Ascending aorta (tissue), 2 donors: ENCODE measurements at regions not wholly inside any gene's neighbourhood (a gene's known extent, or its start where the extent isn't known, plus 50 kb on each side); places are given as distances from the start of the nearest gene placed in this dataset.

Source experiments
- DNase-seq, 2 donors: peaks; one replicate each; pipeline ENCODE4 v3.0.0-alpha.2; 2019; ENCODE audit warnings: low spot score in 2 of 2
- H3K27ac ChIP-seq, 2 donors: fragments of 200-600 bp; sonication (generic); one replicate each; pipeline ENCODE4 v1.5.1; 2016 to 2017; ENCODE audit warnings: mild to moderate bottlenecking in 1 of 2
- H3K27me3 ChIP-seq: fragments of 200-600 bp; sonication (generic); one replicate; pipeline ENCODE4 v1.5.1; 2017
- H3K36me3 ChIP-seq, 2 donors: fragments of 200-600 bp; sonication (generic); one replicate each; pipeline ENCODE4 v1.5.1; 2016
- H3K4me1 ChIP-seq, 2 donors: fragments of 200-600 bp; sonication (generic); one replicate each; pipeline ENCODE4 v1.5.1; 2016 to 2017; ENCODE audit warnings: mild to moderate bottlenecking in 1 of 2
- H3K4me3 ChIP-seq, 2 donors: fragments of 200-600 bp; sonication (generic); one replicate each; pipeline ENCODE4 v1.5.1; 2016 to 2017; ENCODE audit warnings: mild to moderate bottlenecking in 1 of 2
- H3K9me3 ChIP-seq, 2 donors: fragments of 200-600 bp; sonication (generic); one replicate each; pipeline ENCODE4 v1.5.1; 2016
- CTCF ChIP-seq, 3 experiments: fragments of 200-600 bp in 2 of 3; fragments of 450-650 bp in 1 of 3; sonication (generic) in 2 of 3; IDR thresholded peaks; one replicate each; pipeline ENCODE4 v1.5.1; 2016 to 2019; ENCODE audit warnings: antibody characterized with exemption in 3 of 3, mild to moderate bottlenecking in 1 of 3, moderate library complexity in 1 of 3
- intact Hi-C: fragments of 100-400 bp; cut with DNase I; formaldehyde crosslinking; loops from one replicate; pipeline ENCODE4 v1.15.1; 2023

GRCh38 chr13:22210134-22210930 lies 539.5 kb downstream of the FGF9 start:
- Histone ChIP-seq H3K4me3 (no peak overlapping the region), H3K27ac (no peak overlapping the region), H3K36me3 (no peaks in the 10 kb centered on the region), H3K9me3 (no peaks in the 10 kb centered on the region), H3K27me3 (no peaks in the 10 kb centered on the region), H3K4me1 (no peaks in the 10 kb centered on the region)
- intact Hi-C loops, result no loop called here
- no peak for TF ChIP-seq CTCF (IDR thresholded peaks at IDR 0.05)
- DNase-seq, result no peak

GRCh38 chr13:22211876-22212275 lies 541.0 kb downstream of the FGF9 start:
- Histone ChIP-seq H3K4me1 (no peaks in the 10 kb centered on the region), H3K27ac (no peak overlapping the region), H3K27me3 (no peaks in the 10 kb centered on the region), H3K4me3 (no peak overlapping the region), H3K9me3 (no peaks in the 10 kb centered on the region), H3K36me3 (no peaks in the 10 kb centered on the region)
- TF ChIP-seq CTCF (IDR thresholded peaks at IDR 0.05), result no peak
- intact Hi-C loops, result no loop called here
- no peak for DNase-seq

DNA sequence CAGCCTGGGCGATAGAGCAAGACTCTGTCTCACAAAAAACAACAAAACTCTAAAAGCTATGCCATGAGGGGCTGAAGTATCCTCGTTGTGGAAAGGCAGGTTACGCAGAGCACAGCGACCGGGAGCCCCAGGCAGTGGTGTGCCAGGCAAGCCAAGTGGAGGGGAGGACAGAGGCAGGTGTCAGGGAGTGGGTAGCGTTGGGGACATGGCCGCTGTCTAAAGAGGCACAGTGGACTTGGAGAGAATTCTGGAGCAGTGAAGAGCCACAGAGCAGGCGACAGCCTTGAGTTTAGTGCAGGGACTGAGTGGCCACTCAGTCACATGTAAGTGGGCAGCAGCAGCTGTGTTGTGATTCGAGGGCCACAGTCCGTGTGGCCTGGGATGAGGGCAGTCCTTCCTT lies 541.7 kb downstream of the FGF9 start:
- Histone ChIP-seq H3K27ac (no peak overlapping the region), H3K4me1 (no peaks in the 10 kb centered on the region), H3K36me3 (no peaks in the 10 kb centered on the region), H3K27me3 (no peaks in the 10 kb centered on the region), H3K4me3 (no peak overlapping the region), H3K9me3 (no peaks in the 10 kb centered on the region)
- intact Hi-C loops, result no loop called here
- no peak for DNase-seq
- no peak for TF ChIP-seq CTCF (IDR thresholded peaks at IDR 0.05)

GRCh38 chr13:22214184-22214583 lies 543.3 kb downstream of the FGF9 start:
- Histone ChIP-seq H3K4me1 (peaks cover 3 to 5% of the 10 kb centered on the region in 2 donors), H3K27ac (no peak overlapping the region), H3K9me3 (no peaks in the 10 kb centered on the region), H3K4me3 (no peak overlapping the region), H3K36me3 (no peaks in the 10 kb centered on the region), H3K27me3 (no peaks in the 10 kb centered on the region)
- no peak for TF ChIP-seq CTCF (IDR thresholded peaks at IDR 0.05)
- DNase-seq, result no peak
- intact Hi-C loops, result no loop called here

DNA sequence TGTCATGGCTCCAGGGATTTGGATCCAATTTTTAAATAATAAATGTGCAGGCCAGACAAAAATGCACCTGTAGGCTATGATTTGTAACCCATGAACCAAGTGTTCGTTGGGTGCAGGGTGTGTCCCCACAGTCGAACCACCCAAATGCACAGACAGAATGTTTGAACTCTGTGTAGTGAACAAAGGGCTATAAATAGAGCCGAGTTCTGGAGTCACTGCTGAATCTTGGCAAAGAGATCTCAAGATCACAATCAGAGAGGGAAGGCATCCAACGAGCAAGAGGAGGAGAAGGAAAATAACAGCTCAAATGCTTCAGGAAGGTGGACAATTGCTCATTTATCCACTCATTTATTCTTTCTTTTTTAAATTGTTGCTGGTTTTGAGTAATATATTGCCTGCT lies 547.9 kb downstream of the FGF9 start:
- intact Hi-C loops, result no loop called here
- no peaks in the 10 kb centered on the region for H3K9me3 ChIP-seq

More for the DNA sequence above, 547.9 kb downstream of the FGF9 start:
- H3K4me1 ChIP-seq, result peaks cover 3 to 5% of the 10 kb centered on the region in 2 donors
- H3K36me3 ChIP-seq, result no peaks in the 10 kb centered on the region
- TF ChIP-seq CTCF (IDR thresholded peaks at IDR 0.05), result no peak
- no peak for DNase-seq
- H3K27me3 ChIP-seq, result no peaks in the 10 kb centered on the region
- no peak overlapping the region for H3K27ac ChIP-seq
- H3K4me3 ChIP-seq, result no peak overlapping the region
